B cell (primary cell): ENCODE measurements at regions not wholly inside any gene's neighbourhood (a gene's known extent, or its start where the extent isn't known, plus 50 kb on each side); places are given as distances from the start of the nearest gene placed in this dataset.

ENCODE experiments used
- ATAC-seq: fragments of 200-7000 bp; cut with Tn5 transposase; one replicate; pipeline ENCODE4 v1.10.0; 2021; ENCODE audit warnings: low read depth, mild to moderate bottlenecking, moderate number of reproducible peaks, moderate library complexity
- CTCF ChIA-PET: fragments of 350-600 bp; sonication (Branson Sonifier 250); formaldehyde crosslinking; loops from one replicate; lab custom pipeline; 2021; ENCODE audit warnings: antibody characterized with exemption, inconsistent platforms; lab: Charles Lee
- POLR2A ChIA-PET: fragments of 350-600 bp; sonication (Branson Sonifier 250); formaldehyde crosslinking; loops from one replicate; lab custom pipeline; 2021; ENCODE audit warnings: antibody characterized with exemption; lab: Charles Lee
- DNase-seq: peaks from one replicate; pipeline ENCODE4 v3.0.0; 2013
- H2AFZ ChIP-seq: 2 replicates; pipeline ENCODE4 v1.6.1; 2012; ENCODE audit warnings: mild to moderate bottlenecking, low read depth, low read length; ENCODE audit not compliant: insufficient read depth, poor library complexity, severe bottlenecking
- H3K27ac ChIP-seq, 2 donors: 1 replicate in 1 of 2; 2 replicates in 1 of 2; pipeline ENCODE4 v1.5.1; 2012 to 2013; ENCODE audit warnings: low read length in 2 of 2, mild to moderate bottlenecking in 2 of 2, moderate library complexity in 1 of 2
- H3K27me3 ChIP-seq, 4 experiments: fragments of 200-600 bp in 1 of 4; sonication (generic) in 1 of 4; replicated peaks in 1 of 4; 1 replicate in 2 of 4; 2 replicates in 2 of 4; pipeline versions ENCODE4 v1.6.1 to v1.7.0; 2013 to 2016; ENCODE audit warnings: low read length in 3 of 4, mild to moderate bottlenecking in 2 of 4, mixed read lengths in 1 of 4, moderate library complexity in 1 of 4; ENCODE audit not compliant: insufficient read depth in 4 of 4, control insufficient read depth in 3 of 4; ENCODE audit errors: control extremely low read depth in 1 of 4
- H3K36me3 ChIP-seq, 2 experiments: replicated peaks in 1 of 2; 1 replicate in 1 of 2; 2 replicates in 1 of 2; pipeline versions ENCODE4 v1.6.1 to v1.7.1; 2013; ENCODE audit warnings: low read length in 1 of 2; ENCODE audit not compliant: insufficient read depth in 2 of 2, control insufficient read depth in 1 of 2; ENCODE audit errors: control extremely low read depth in 1 of 2, extremely low read depth in 1 of 2
- H3K4me1 ChIP-seq, 2 donors: fragments of 200-600 bp in 1 of 2; sonication (generic) in 1 of 2; 1 replicate in 1 of 2; 2 replicates in 1 of 2; pipeline versions ENCODE4 v1.5.1 to v1.6.1; 2013 to 2017; ENCODE audit warnings: low read length in 2 of 2; ENCODE audit not compliant: control insufficient read depth in 2 of 2, insufficient read depth in 2 of 2
- H3K4me2 ChIP-seq: replicated peaks from 2 replicates; pipeline ENCODE3; 2012; ENCODE audit warnings: mild to moderate bottlenecking, low read depth, low read length; ENCODE audit not compliant: poor library complexity, severe bottlenecking
- H3K4me3 ChIP-seq, 5 experiments: fragments of 200-600 bp in 1 of 5; sonication (generic) in 1 of 5; 1 replicate in 3 of 5; 2 replicates in 2 of 5; pipeline versions ENCODE4 v1.5.1 to v1.7.0; 2011 to 2016; ENCODE audit warnings: low read length in 4 of 5, mild to moderate bottlenecking in 4 of 5, low read depth in 2 of 5, control low read depth in 1 of 5, moderate library complexity in 1 of 5; ENCODE audit not compliant: insufficient read depth in 1 of 5; ENCODE audit errors: control extremely low read depth in 1 of 5, extremely low read depth in 1 of 5
- H3K79me2 ChIP-seq: fragments of 200-600 bp; sonication (generic); one replicate; pipeline ENCODE4 v1.6.0; 2016; ENCODE audit warnings: low read length; ENCODE audit not compliant: control insufficient read depth, insufficient read depth
- H3K9ac ChIP-seq: fragments of 200-600 bp; sonication (generic); 2 replicates; pipeline ENCODE4 v1.6.1; 2017; ENCODE audit warnings: mild to moderate bottlenecking, low read length, moderate library complexity
- H3K9me3 ChIP-seq, 3 donors: one replicate each; pipeline versions ENCODE4 v1.6.1 to v1.7.1; 2013; ENCODE audit warnings: low read length in 2 of 3; ENCODE audit not compliant: control insufficient read depth in 2 of 3, insufficient read depth in 1 of 3; ENCODE audit errors: control extremely low read depth in 1 of 3
- H4K20me1 ChIP-seq: 2 replicates; pipeline ENCODE4 v1.6.0; 2012; ENCODE audit warnings: mild to moderate bottlenecking, low read length; ENCODE audit not compliant: insufficient read depth, control insufficient read depth, poor library complexity, severe bottlenecking
- H3K27ac Mint-ChIP-seq: one replicate; pipeline ENCODE4 v1.8.0; 2021; ENCODE audit warnings: mixed read lengths
- H3K27me3 Mint-ChIP-seq: one replicate; pipeline ENCODE4 v1.8.0; 2021; ENCODE audit warnings: mixed read lengths
- H3K4me1 Mint-ChIP-seq: one replicate; pipeline ENCODE4 v1.8.0; 2021; ENCODE audit warnings: mixed read lengths
- H3K4me3 Mint-ChIP-seq: one replicate; pipeline ENCODE4 v1.8.0; 2021; ENCODE audit warnings: mixed read lengths
- H3K9me3 Mint-ChIP-seq: one replicate; pipeline ENCODE4 v1.8.0; 2022; ENCODE audit warnings: mixed read lengths; ENCODE audit not compliant: insufficient read depth
- EZH2 ChIP-seq: IDR thresholded peaks from 2 replicates; pipeline ENCODE4 v1.6.1; 2012; ENCODE audit warnings: borderline replicate concordance, low read depth, mild to moderate bottlenecking, moderate library complexity, low read length; ENCODE audit not compliant: insufficient read depth, poor library complexity, severe bottlenecking
- WGBS: methylation state at CpG from one replicate; pipeline ENCODE4 v1.1.5; 2013; ENCODE audit warnings: missing lambda C conversion rate; ENCODE audit not compliant: insufficient coverage; 5-methylcytosine and 5-hydroxymethylcytosine counted together
- intact Hi-C: fragments of 100-400 bp; cut with micrococcal nuclease; formaldehyde crosslinking; loops from one replicate; pipeline ENCODE4 v1.10.0; 2022
- TF ChIP-seq, protein P1 (sequence below): fragments of 200-600 bp; IDR thresholded peaks from one replicate; pipeline ENCODE4 v1.8.0; 2022; ENCODE audit warnings: antibody characterized with exemption, mild to moderate bottlenecking

DNA sequence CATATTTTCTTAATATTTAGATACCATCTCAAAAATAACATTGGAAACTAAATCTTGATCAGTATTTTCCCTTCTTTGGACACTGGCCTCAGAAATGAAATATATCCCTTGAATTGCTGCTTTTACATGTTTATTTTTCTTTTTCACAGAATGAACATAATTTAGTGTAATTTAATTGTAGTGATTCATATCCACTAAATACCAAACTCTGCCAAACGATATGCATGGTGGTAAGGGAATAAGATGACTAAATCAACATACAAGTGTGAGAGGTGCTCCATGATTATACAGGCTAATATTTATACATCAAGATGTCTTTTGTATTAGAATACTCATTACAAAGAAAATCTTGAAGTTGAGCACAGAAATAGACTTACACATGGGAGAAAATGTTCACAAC lies 216.8 kb upstream of the PACRGL start:
- Histone ChIP-seq H3K4me2 (no peak overlapping the region), H4K20me1 (no peaks in the 10 kb centered on the region), H2AFZ (no peak overlapping the region), H3K36me3 (no peaks in the 10 kb centered on the region), H3K4me1 (no peaks in the 10 kb centered on the region), H3K9me3 (no peaks in the 10 kb centered on the region), H3K27me3 (no peaks in the 10 kb centered on the region), H3K9ac (no peak overlapping the region), H3K27ac (no peak overlapping the region), H3K79me2 (no peaks in the 10 kb centered on the region), H3K4me3 (no peak overlapping the region)
- no peaks in the 10 kb centered on the region for H3K9me3 Mint-ChIP-seq
- H3K4me1 Mint-ChIP-seq: no peaks in the 10 kb centered on the region
- H3K27ac Mint-ChIP-seq: no peak overlapping the region
- CTCF ChIA-PET: no interaction called here
- ATAC-seq (no peak), DNase-seq (no peak)
- H3K4me3 Mint-ChIP-seq: no peak overlapping the region
- WGBS: no CpG with 5 or more reads among the region's 1 CpG
- POLR2A ChIA-PET: no interaction called here
- no peaks in the 10 kb centered on the region for H3K27me3 Mint-ChIP-seq
- intact Hi-C loops: no loop called here
- TF ChIP-seq, protein P1, sequence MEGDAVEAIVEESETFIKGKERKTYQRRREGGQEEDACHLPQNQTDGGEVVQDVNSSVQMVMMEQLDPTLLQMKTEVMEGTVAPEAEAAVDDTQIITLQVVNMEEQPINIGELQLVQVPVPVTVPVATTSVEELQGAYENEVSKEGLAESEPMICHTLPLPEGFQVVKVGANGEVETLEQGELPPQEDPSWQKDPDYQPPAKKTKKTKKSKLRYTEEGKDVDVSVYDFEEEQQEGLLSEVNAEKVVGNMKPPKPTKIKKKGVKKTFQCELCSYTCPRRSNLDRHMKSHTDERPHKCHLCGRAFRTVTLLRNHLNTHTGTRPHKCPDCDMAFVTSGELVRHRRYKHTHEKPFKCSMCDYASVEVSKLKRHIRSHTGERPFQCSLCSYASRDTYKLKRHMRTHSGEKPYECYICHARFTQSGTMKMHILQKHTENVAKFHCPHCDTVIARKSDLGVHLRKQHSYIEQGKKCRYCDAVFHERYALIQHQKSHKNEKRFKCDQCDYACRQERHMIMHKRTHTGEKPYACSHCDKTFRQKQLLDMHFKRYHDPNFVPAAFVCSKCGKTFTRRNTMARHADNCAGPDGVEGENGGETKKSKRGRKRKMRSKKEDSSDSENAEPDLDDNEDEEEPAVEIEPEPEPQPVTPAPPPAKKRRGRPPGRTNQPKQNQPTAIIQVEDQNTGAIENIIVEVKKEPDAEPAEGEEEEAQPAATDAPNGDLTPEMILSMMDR: no peak
- no peak for TF ChIP-seq EZH2

GRCh38 chr4:20486433-20486832 lies 213.8 kb upstream of the PACRGL start:
- H3K4me1 Mint-ChIP-seq: no peaks in the 10 kb centered on the region
- H3K27me3 ChIP-seq: no peaks in the 10 kb centered on the region
- H3K79me2 ChIP-seq: no peaks in the 10 kb centered on the region
- H3K27ac Mint-ChIP-seq: no peak overlapping the region
- TF ChIP-seq, protein P1: no peak
- no peak for TF ChIP-seq EZH2
- H3K27ac ChIP-seq: no peak overlapping the region
- no peaks in the 10 kb centered on the region for H3K4me1 ChIP-seq
- H3K9ac ChIP-seq: no peak overlapping the region
- intact Hi-C loops: no loop called here
- no peaks in the 10 kb centered on the region for H3K36me3 ChIP-seq
- no peak for ATAC-seq
- H4K20me1 ChIP-seq: no peaks in the 10 kb centered on the region
- H3K4me3 Mint-ChIP-seq: no peak overlapping the region
- no peak for DNase-seq
- H3K9me3 ChIP-seq: no peaks in the 10 kb centered on the region
- ChIA-PET CTCF (no interaction called here), POLR2A (no interaction called here)
- WGBS: no CpG with 5 or more reads among the region's 1 CpG
- no peak overlapping the region for H2AFZ ChIP-seq
- no peak overlapping the region for H3K4me3 ChIP-seq
- H3K9me3 Mint-ChIP-seq: no peaks in the 10 kb centered on the region
- H3K27me3 Mint-ChIP-seq: no peaks in the 10 kb centered on the region
- H3K4me2 ChIP-seq: no peak overlapping the region
